HG03469 (cell line): ENCODE measurements at regions not wholly inside any gene's neighbourhood (a gene's known extent, or its start where the extent isn't known, plus 50 kb on each side); places are given as distances from the start of the nearest gene placed in this dataset.

Experiments used
- ATAC-seq: cut with Tn5 transposase; IDR thresholded peaks from one replicate; pipeline ENCODE4 v1.9.1; 2021; ENCODE audit warnings: mild to moderate bottlenecking, moderate library complexity, moderate number of reproducible peaks; ENCODE audit not compliant: unreplicated experiment

DNA sequence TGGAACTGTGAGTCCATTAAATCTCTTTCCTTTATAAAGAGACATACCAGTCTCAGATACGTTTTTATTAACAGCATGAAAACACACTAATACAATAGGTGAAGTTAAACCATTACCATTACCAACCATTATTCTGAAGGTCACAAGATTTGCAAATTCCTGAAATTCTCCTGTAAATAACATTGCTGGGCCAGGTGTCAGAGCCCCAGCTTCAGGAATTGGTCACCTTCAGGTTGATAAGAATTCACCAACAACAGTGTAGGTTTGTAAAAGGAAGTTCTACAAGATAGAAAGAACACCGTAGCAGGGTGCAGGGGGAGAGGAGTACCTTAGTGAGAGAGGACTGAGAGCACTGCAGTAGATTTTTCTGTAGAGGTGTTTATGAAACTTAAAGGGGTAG lies 644.3 kb downstream of the CDY2B start:
- no peak for ATAC-seq

DNA sequence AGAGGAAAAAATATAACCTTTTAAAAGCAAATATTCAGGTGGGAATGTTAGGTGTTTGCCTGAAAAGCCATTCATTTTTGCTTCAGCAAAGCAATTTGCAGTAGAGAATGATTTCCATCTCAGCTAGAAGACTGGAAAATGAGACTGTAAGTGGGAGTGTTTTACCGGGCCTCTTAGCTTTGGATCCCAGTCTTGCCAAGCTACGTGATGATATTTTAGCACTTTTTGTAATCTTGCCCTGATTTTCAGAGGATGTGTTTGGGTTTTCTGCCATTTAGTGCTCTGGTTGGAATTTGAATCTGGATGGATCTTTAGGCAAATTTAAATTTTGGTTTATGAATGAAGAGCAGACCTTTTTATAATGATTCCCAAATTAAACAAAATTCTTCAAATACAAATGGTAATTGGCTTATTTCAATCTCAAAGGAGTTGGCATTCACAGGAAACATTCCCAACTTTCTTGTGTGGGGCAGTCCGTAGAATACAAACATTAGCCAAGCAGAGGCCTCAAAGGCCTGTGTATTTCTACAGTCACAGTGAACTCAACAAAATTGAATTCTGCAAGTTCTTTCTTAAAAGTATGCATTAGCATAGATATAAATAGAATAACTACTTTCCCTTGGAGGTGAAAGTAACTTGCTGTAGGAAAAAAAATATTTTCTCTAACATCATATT lies 646.4 kb downstream of the CDY2B start:
- no peak for ATAC-seq

GRCh38 chrY:17231994-17232393 lies 648.0 kb downstream of the CDY2B start:
- no peak for ATAC-seq

DNA sequence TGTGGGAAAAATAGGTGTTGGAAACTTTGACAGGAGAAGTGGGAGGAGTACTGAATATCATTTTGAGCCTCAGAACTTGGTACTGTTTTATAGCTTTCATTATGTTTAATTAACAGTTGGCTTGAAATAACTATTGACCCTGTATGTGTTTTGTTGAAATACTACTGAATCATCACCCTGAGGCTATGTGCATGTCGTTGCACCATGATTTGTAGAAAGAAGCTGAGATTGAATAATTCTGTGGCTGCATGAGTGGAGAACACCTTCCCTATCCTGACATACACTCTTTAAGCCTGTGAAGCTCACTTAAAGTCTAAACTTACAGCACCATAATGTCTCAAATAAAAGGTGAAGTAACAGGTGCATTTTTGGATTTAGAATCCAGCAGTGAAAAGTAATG lies 656.5 kb downstream of the CDY2B start:
- ATAC-seq = no peak

GRCh38 chrY:17202395-17202794 lies 677.6 kb downstream of the CDY2B start:
- ATAC-seq = no peak

- no peak for ATAC-seq
Measured at GRCh38 chrY:17184299-17184698, 695.7 kb downstream of the CDY2B start.

DNA sequence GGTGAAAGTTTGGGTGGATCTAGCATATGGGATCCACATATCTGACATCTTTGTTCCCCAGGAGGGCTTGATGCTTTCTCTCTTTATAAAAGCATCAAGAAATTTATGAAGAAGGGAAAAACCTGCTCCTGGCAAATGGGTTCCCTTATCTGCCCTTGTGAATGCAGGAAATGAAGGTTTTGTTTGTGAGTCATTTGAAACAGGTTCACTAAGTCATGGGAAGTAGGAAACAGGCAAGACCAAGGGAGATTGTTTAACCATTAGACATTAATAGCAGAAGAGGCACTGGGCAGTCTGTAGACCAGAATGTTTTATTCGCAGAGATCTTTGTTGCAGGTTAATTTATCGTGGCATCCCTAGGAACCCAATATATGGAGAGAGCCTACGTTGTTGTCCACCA lies 713.1 kb downstream of the CDY2B start:
- ATAC-seq = no peak

DNA sequence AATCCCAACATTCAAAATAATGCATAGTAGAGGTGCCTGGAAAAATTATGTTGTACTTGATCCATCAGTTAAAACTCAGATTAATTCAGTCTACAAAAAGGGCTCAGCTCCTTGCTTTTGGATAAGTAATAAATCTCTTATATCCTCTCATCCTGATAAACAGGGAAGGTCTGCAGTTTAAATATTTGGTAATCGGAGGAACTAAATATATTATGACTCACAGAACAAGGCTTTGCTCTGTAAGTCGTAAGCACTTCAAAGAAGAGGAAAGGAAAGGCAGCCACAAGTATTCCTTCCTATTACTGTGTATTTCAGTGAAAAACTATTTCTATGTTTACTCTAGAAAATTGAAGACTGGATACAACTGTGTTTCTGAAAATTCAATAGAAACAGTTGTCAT lies 757.9 kb downstream of the CDY2B start:
- no peak for ATAC-seq

GRCh38 chrY:17085303-17085702 lies 794.7 kb downstream of the CDY2B start:
- no peak for ATAC-seq

DNA sequence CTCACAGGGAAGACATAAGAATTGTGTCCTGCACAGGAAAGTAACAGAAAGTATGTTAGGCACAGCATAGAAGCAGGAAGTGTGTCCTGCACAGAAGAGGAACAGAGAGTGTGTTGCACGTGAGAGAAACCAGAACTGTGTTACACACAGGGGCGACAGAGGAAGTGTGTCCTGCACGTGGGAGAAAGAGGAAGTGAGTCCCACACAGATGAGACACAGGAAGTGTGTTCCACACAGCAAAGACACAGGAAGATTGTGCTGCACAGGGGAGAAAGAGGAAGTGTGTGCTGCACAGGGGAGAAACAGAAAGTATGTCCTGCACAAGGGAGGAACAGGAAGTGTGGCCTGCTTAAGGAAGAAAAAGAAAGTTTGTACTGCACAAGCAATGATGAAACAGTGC lies 800.1 kb downstream of the CDY2B start:
- ATAC-seq = no peak

- ATAC-seq = no peak
Measured at GRCh38 chrY:17067307-17067706, 812.7 kb downstream of the CDY2B start.

DNA sequence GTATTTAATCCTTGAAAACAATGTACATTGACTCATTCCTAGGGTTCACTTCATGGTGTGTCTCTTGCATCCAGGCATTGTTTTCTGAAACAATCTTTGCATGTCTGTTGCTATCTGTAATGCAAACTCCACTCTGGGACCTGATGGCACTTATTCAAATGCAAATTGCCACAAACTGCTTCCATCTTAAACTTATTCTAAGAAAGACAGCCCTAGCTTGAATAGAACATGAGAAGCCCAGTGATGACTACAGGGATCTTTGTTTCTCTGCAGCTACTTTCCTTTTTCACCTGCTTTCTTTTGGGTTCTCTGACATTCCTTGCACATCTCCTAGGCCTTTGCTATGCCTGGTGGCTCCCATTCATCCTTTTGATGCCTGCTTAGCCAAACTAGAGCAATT lies 827.0 kb downstream of the CDY2B start:
- ATAC-seq = no peak

GRCh38 chrY:17050374-17050773 lies 829.6 kb downstream of the CDY2B start:
- ATAC-seq = no peak

GRCh38 chrY:17045124-17045523 lies 834.9 kb downstream of the CDY2B start:
- ATAC-seq = no peak

GRCh38 chrY:17044723-17045122 lies 835.3 kb downstream of the CDY2B start:
- no peak for ATAC-seq

DNA sequence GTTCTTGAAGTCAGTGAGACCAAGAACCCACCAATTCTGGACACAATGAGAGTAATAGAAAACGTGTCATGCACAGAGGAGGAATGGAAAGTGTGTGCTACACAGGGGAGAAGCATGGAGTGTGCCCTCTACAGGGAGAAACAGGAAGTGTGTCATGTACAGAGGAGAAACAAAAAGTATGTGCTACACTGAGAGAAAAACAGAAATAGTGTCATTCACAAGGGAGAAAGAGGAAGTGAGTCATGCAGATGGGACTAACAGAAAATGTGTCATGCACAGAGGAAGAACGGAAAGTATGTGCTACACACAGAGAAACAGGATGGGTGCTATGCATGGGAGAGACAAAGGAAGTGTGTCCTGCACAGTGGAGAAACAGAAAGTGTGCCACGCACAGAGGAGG lies 835.7 kb downstream of the CDY2B start:
- ATAC-seq = no peak

GRCh38 chrY:17038439-17038838 lies 841.6 kb downstream of the CDY2B start:
- ATAC-seq = no peak

- ATAC-seq = no peak
Measured at GRCh38 chrY:17018126-17018525, 861.9 kb downstream of the CDY2B start.

GRCh38 chrY:16993551-16993950 lies 886.5 kb downstream of the CDY2B start:
- no peak for ATAC-seq

DNA sequence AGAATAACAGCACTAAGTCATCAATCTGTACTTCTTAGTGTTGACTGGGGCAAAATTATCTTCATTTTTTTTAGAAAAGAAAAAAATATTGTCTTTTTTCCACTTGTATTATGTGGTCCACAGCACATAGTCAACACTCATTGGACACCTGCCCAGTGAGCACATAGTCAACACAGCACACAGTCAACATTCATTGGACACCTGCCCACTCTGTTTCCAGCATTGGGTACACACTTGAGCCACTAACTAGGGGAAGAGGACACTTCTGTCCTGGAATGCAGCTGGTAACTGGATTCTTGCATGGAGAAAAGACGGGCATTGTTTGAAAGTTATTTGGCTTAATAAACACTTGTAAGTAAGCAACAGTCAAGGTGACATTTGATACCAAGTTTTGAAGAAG lies 898.2 kb downstream of the CDY2B start:
- no peak for ATAC-seq

DNA sequence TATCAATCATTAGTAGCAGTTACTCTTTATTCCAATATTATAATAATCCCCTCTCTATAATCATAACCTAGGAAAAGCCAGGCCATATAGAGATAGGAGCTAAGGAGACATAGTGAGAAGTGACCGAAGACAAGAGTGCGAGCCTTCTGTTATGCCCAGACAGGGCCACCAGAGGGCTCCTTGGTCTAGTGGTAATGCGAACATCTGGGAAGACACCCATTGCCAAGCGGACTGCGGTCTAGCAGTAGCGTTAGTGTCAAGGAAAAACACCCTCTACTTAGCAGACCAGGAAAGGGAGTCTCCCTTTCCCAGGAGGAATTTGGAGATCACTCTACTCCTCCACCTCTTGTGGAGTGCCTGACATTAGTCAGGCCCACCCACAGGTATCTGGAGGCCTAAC lies 920.9 kb downstream of the CDY2B start:
- ATAC-seq = no peak

GRCh38 chrY:16947221-16947620 lies 932.8 kb downstream of the CDY2B start:
- no peak for ATAC-seq
